HEK293 (cell line): ENCODE measurements at regions not wholly inside any gene's neighbourhood (a gene's known extent, or its start where the extent isn't known, plus 50 kb on each side); places are given as distances from the start of the nearest gene placed in this dataset.

ENCODE experiments used
- CTCF ChIA-PET: fragments of 350-600 bp; formaldehyde crosslinking; extraction: SDS; loops from one replicate; lab custom pipeline; 2021; ENCODE audit warnings: antibody characterized with exemption; lab: Yijun Ruan, JAX
- POLR2A ChIA-PET: fragments of 300-600 bp; formaldehyde crosslinking; extraction: SDS; loops from one replicate; lab custom pipeline; 2020; ENCODE audit warnings: antibody characterized with exemption, inconsistent platforms; lab: Yijun Ruan, JAX
- H3K27ac ChIP-seq: fragments of 200-500 bp; sonication (Bioruptor generic); 2 replicates; pipeline ENCODE4 v1.5.1; 2014; ENCODE audit warnings: low read depth, low read length, control low read depth, inconsistent platforms; ENCODE audit errors: extremely low read depth
- H3K36me3 ChIP-seq, 2 experiments: fragments of 200-500 bp in 1 of 2; sonication (Bioruptor generic) in 1 of 2; 1 replicate in 1 of 2; 2 replicates in 1 of 2; pipeline ENCODE4 v1.5.1; 2014 to 2017; ENCODE audit warnings: inconsistent platforms in 2 of 2, low read length in 2 of 2; ENCODE audit not compliant: control insufficient read depth in 2 of 2, insufficient read depth in 1 of 2
- H3K4me1 ChIP-seq: fragments of 200-500 bp; sonication (Bioruptor generic); 2 replicates; pipeline ENCODE4 v1.5.1; 2014; ENCODE audit warnings: mild to moderate bottlenecking, low read length, inconsistent platforms; ENCODE audit not compliant: control insufficient read depth, insufficient read depth
- H3K4me3 ChIP-seq: 2 replicates; pipeline ENCODE4 v1.5.1; 2011; ENCODE audit warnings: low read depth, mild to moderate bottlenecking, control low read depth, low read length, moderate library complexity
- H3K9me3 ChIP-seq: fragments of 200-500 bp; sonication (Bioruptor generic); 2 replicates; pipeline ENCODE4 v1.5.1; 2014; ENCODE audit warnings: low read depth, low read length, inconsistent platforms; ENCODE audit not compliant: control insufficient read depth, insufficient read depth
- KLF16 ChIP-seq: fragments of 450-650 bp; formaldehyde crosslinking; IDR thresholded peaks from 2 replicates; pipeline ENCODE4 v1.5.1; 2017; ENCODE audit warnings: missing biosample characterization, missing genetic modification characterization
- OVOL3 ChIP-seq: fragments of 450-650 bp; formaldehyde crosslinking; IDR thresholded peaks from 2 replicates; pipeline ENCODE4 v1.5.1; 2016; ENCODE audit warnings: missing biosample characterization, missing genetic modification characterization
- SP2 ChIP-seq: fragments of 450-650 bp; formaldehyde crosslinking; IDR thresholded peaks from 2 replicates; pipeline ENCODE4 v1.5.1; 2016; ENCODE audit warnings: missing biosample characterization, missing genetic modification characterization
- ZBTB48 ChIP-seq: fragments of 450-650 bp; formaldehyde crosslinking; IDR thresholded peaks from 2 replicates; pipeline ENCODE4 v1.5.1; 2016; ENCODE audit warnings: missing biosample characterization, missing genetic modification characterization
- ZBTB8A ChIP-seq: fragments of 450-650 bp; formaldehyde crosslinking; IDR thresholded peaks from 2 replicates; pipeline ENCODE4 v1.5.1; 2016; ENCODE audit warnings: missing biosample characterization, missing genetic modification characterization
- ZEB2 ChIP-seq: fragments of 450-650 bp; formaldehyde crosslinking; IDR thresholded peaks from 2 replicates; pipeline ENCODE4 v1.5.1; 2016; ENCODE audit warnings: missing biosample characterization, missing genetic modification characterization
- ZNF10 ChIP-seq: fragments of 450-650 bp; formaldehyde crosslinking; IDR thresholded peaks from 2 replicates; pipeline ENCODE4 v1.5.1; 2017; ENCODE audit warnings: missing biosample characterization, missing genetic modification characterization
- ZNF114 ChIP-seq: fragments of 450-650 bp; formaldehyde crosslinking; IDR thresholded peaks from 2 replicates; pipeline ENCODE4 v1.5.0; 2017; ENCODE audit warnings: missing biosample characterization, missing genetic modification characterization
- ZNF2 ChIP-seq: fragments of 450-650 bp; formaldehyde crosslinking; IDR thresholded peaks from 2 replicates; pipeline ENCODE4 v1.5.1; 2016; ENCODE audit warnings: missing biosample characterization, missing genetic modification characterization
- ZNF221 ChIP-seq: fragments of 450-650 bp; formaldehyde crosslinking; IDR thresholded peaks from 2 replicates; pipeline ENCODE4 v1.5.1; 2017; ENCODE audit warnings: missing biosample characterization, missing genetic modification characterization, borderline replicate concordance
- ZNF23 ChIP-seq: fragments of 450-650 bp; formaldehyde crosslinking; IDR thresholded peaks from 2 replicates; pipeline ENCODE4 v1.5.1; 2016; ENCODE audit warnings: missing biosample characterization, missing genetic modification characterization, borderline replicate concordance
- ZNF777 ChIP-seq: fragments of 450-650 bp; formaldehyde crosslinking; IDR thresholded peaks from 2 replicates; pipeline ENCODE4 v1.5.1; 2017; ENCODE audit warnings: missing biosample characterization, missing genetic modification characterization, borderline replicate concordance
- ZNF785 ChIP-seq: fragments of 450-650 bp; formaldehyde crosslinking; IDR thresholded peaks from 2 replicates; pipeline ENCODE4 v1.5.1; 2016; ENCODE audit warnings: missing biosample characterization, missing genetic modification characterization
- ZNF791 ChIP-seq: fragments of 450-650 bp; formaldehyde crosslinking; IDR thresholded peaks from 2 replicates; pipeline ENCODE4 v1.5.1; 2016; ENCODE audit warnings: missing biosample characterization, missing genetic modification characterization
- TF ChIP-seq, protein P1 (sequence below): fragments of 450-650 bp; formaldehyde crosslinking; conservative IDR thresholded peaks from 2 replicates; pipeline ENCODE4 v1.5.1; 2016; ENCODE audit warnings: low read depth, missing biosample characterization, missing genetic modification characterization

- TF ChIP-seq, protein P1, sequence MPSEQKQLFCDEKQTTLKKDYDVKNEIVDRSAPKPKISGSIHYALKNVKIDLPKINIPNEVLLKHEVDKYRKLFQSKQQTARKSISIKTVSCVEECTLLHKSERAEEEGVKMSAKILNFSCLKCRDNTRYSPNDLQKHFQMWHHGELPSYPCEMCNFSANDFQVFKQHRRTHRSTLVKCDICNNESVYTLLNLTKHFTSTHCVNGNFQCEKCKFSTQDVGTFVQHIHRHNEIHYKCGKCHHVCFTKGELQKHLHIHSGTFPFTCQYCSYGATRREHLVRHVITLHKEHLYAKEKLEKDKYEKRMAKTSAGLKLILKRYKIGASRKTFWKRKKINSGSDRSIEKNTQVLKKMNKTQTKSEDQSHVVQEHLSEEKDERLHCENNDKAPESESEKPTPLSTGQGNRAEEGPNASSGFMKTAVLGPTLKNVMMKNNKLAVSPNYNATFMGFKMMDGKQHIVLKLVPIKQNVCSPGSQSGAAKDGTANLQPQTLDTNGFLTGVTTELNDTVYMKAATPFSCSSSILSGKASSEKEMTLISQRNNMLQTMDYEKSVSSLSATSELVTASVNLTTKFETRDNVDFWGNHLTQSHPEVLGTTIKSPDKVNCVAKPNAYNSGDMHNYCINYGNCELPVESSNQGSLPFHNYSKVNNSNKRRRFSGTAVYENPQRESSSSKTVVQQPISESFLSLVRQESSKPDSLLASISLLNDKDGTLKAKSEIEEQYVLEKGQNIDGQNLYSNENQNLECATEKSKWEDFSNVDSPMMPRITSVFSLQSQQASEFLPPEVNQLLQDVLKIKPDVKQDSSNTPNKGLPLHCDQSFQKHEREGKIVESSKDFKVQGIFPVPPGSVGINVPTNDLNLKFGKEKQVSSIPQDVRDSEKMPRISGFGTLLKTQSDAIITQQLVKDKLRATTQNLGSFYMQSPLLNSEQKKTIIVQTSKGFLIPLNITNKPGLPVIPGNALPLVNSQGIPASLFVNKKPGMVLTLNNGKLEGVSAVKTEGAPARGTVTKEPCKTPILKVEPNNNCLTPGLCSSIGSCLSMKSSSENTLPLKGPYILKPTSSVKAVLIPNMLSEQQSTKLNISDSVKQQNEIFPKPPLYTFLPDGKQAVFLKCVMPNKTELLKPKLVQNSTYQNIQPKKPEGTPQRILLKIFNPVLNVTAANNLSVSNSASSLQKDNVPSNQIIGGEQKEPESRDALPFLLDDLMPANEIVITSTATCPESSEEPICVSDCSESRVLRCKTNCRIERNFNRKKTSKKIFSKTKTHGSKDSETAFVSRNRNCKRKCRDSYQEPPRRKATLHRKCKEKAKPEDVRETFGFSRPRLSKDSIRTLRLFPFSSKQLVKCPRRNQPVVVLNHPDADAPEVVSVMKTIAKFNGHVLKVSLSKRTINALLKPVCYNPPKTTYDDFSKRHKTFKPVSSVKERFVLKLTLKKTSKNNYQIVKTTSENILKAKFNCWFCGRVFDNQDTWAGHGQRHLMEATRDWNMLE (tag by site-specific recombination): no peak
- TF ChIP-seq ZBTB8A (tag by site-specific recombination) (no peak), ZNF10 (no peak), ZNF23 (tag by site-specific recombination) (no peak), ZNF785 (tag by site-specific recombination) (no peak), ZNF221 (tag by site-specific recombination) (no peak)
Measured at GRCh38 chr6:123150076-123150475, 154.0 kb downstream of the CLVS2 start (continued).

GRCh38 chr6:123159861-123160260, 163.8 kb downstream of the CLVS2 start:
- H3K27ac ChIP-seq: no peak overlapping the region
- H3K4me3 ChIP-seq: no peak overlapping the region
- H3K4me1 ChIP-seq: no peaks in the 10 kb centered on the region
- H3K36me3 ChIP-seq: no peaks in the 10 kb centered on the region
- no peaks in the 10 kb centered on the region for H3K9me3 ChIP-seq
- CTCF ChIA-PET: no interaction called here
- TF ChIP-seq OVOL3 (no peak), KLF16 (tag by site-specific recombination) (no peak), ZBTB48 (tag by site-specific recombination) (no peak), SP2 (tag by site-specific recombination) (no peak), ZEB2 (tag by site-specific recombination) (no peak), ZNF777 (tag by site-specific recombination) (no peak), ZNF114 (tag by site-specific recombination) (no peak), ZNF2 (tag by site-specific recombination) (no peak), ZNF791 (tag by site-specific recombination) (no peak)
- POLR2A ChIA-PET: no interaction called here
